Trophoblast cell (in vitro differentiated cells and primary cell): ENCODE measurements at regions not wholly inside any gene's neighbourhood (a gene's known extent, or its start where the extent isn't known, plus 50 kb on each side); places are given as distances from the start of the nearest gene placed in this dataset.

Experiments
- DNase-seq, 2 donors: peaks; one replicate each; pipeline ENCODE4 v3.0.0-alpha.2; 2016
- H2AFZ ChIP-seq: 2 replicates; pipeline ENCODE4 v1.6.1; 2013; ENCODE audit warnings: low read length, moderate library complexity, mild to moderate bottlenecking; ENCODE audit not compliant: insufficient read depth, poor library complexity
- H2AK5ac ChIP-seq: 2 replicates; pipeline ENCODE4 v1.6.1; 2013; ENCODE audit warnings: mild to moderate bottlenecking, low read length
- H2BK120ac ChIP-seq: 2 replicates; pipeline ENCODE4 v1.6.1; 2013; ENCODE audit warnings: low read length, mild to moderate bottlenecking, moderate library complexity; ENCODE audit not compliant: insufficient read depth, poor library complexity
- H2BK12ac ChIP-seq: 2 replicates; pipeline ENCODE4 v1.6.1; 2013; ENCODE audit warnings: mild to moderate bottlenecking, low read length, moderate library complexity
- H2BK5ac ChIP-seq: 2 replicates; pipeline ENCODE4 v1.6.1; 2013; ENCODE audit warnings: low read length, low read depth, moderate library complexity, mild to moderate bottlenecking; ENCODE audit not compliant: poor library complexity
- H3K14ac ChIP-seq: 2 replicates; pipeline ENCODE4 v1.6.1; 2013; ENCODE audit warnings: mild to moderate bottlenecking, low read length
- H3K18ac ChIP-seq: 2 replicates; pipeline ENCODE4 v1.6.1; 2013; ENCODE audit warnings: mild to moderate bottlenecking, low read length
- H3K23ac ChIP-seq: 2 replicates; pipeline ENCODE4 v1.6.1; 2013; ENCODE audit warnings: low read length
- H3K27ac ChIP-seq: 2 replicates; pipeline ENCODE4 v1.5.1; 2013; ENCODE audit warnings: low read depth, mild to moderate bottlenecking, inconsistent platforms, low read length, moderate library complexity
- H3K27me3 ChIP-seq: 2 replicates; pipeline ENCODE4 v1.6.1; 2013; ENCODE audit warnings: inconsistent platforms, mild to moderate bottlenecking, low read length, moderate library complexity; ENCODE audit not compliant: insufficient read depth
- H3K36me3 ChIP-seq, 2 experiments: 1 replicate in 1 of 2; 2 replicates in 1 of 2; pipeline ENCODE4 v1.6.1; 2013; ENCODE audit warnings: low read length in 2 of 2, mild to moderate bottlenecking in 2 of 2, moderate library complexity in 1 of 2; ENCODE audit not compliant: insufficient read depth in 2 of 2, control insufficient read depth in 1 of 2
- H3K4ac ChIP-seq: 2 replicates; pipeline ENCODE4 v1.6.1; 2013; ENCODE audit warnings: low read depth, mild to moderate bottlenecking, low read length, moderate library complexity
- H3K4me1 ChIP-seq, 2 experiments: 1 replicate in 1 of 2; 2 replicates in 1 of 2; pipeline ENCODE4 v1.6.1; 2013; ENCODE audit warnings: low read length in 2 of 2, mild to moderate bottlenecking in 2 of 2, moderate library complexity in 1 of 2; ENCODE audit not compliant: insufficient read depth in 2 of 2, control insufficient read depth in 1 of 2
- H3K4me2 ChIP-seq: 2 replicates; pipeline ENCODE4 v1.6.1; 2013; ENCODE audit warnings: inconsistent platforms, mild to moderate bottlenecking, low read length, moderate library complexity
- H3K4me3 ChIP-seq: 2 replicates; pipeline ENCODE4 v1.5.1; 2013; ENCODE audit warnings: mild to moderate bottlenecking, low read depth, low read length, inconsistent platforms
- H3K79me1 ChIP-seq: one replicate; pipeline ENCODE4 v1.6.1; 2013; ENCODE audit warnings: low read length
- H3K79me2 ChIP-seq: 2 replicates; pipeline ENCODE4 v1.6.1; 2013; ENCODE audit warnings: low read length, mild to moderate bottlenecking; ENCODE audit not compliant: control insufficient read depth, insufficient read depth, poor library complexity
- H3K9ac ChIP-seq: 2 replicates; pipeline ENCODE4 v1.6.1; 2013; ENCODE audit warnings: mild to moderate bottlenecking, low read length
- H3K9me3 ChIP-seq: 2 replicates; pipeline ENCODE4 v1.6.1; 2013; ENCODE audit warnings: low read depth, mild to moderate bottlenecking, control low read depth, inconsistent platforms, low read length; ENCODE audit not compliant: insufficient read depth
- H4K12ac ChIP-seq: 2 replicates; pipeline ENCODE4 v1.6.1; 2013; ENCODE audit warnings: low read depth, mild to moderate bottlenecking, low read length, moderate library complexity
- H4K8ac ChIP-seq: 2 replicates; pipeline ENCODE4 v1.6.1; 2013; ENCODE audit warnings: low read depth, mild to moderate bottlenecking, low read length, moderate library complexity
- H4K91ac ChIP-seq: one replicate; pipeline ENCODE4 v1.6.1; 2013; ENCODE audit warnings: low read depth, mild to moderate bottlenecking, low read length, moderate library complexity
- WGBS: extraction: QIAGEN DNeasy Blood & Tissue Kit; methylation state at CpG from one replicate; pipeline ENCODE4 v1.1.7; 2013; ENCODE audit warnings: missing lambda C conversion rate; ENCODE audit not compliant: insufficient read length, insufficient coverage; ENCODE audit errors: extremely low coverage; 5-methylcytosine and 5-hydroxymethylcytosine counted together

DNA sequence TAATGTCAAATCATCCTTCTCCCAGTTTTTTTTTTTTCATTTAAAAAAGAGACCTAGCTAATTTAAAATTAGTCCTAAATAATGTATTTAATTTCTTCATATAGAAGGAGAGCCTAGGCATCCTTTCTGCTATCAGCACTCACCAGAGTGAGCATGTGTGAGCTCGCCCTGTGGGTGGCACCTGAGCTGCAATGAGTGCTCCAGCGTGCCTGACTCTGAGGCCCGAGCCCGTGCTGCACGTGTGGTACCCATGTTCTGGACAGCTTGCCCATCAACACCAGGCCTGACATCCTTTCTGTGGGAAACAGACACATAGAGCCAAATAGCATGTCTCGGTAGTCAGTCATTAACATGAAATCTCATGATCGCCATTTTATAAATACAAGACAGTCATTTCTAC lies 381.4 kb downstream of the DTWD2 start:
- Histone ChIP-seq H2BK12ac (no peak overlapping the region), H2BK120ac (no peak overlapping the region), H4K91ac (no peak overlapping the region), H3K27me3 (no peaks in the 10 kb centered on the region), H3K4me3 (no peak overlapping the region), H3K79me1 (no peaks in the 10 kb centered on the region), H3K36me3 (no peaks in the 10 kb centered on the region), H4K12ac (no peak overlapping the region), H2BK5ac (no peak overlapping the region), H3K9ac (no peak overlapping the region), H3K23ac (no peak overlapping the region), H3K4me1 (no peaks in the 10 kb centered on the region), H3K79me2 (no peaks in the 10 kb centered on the region), H3K4me2 (no peak overlapping the region), H3K4ac (no peak overlapping the region), H2AFZ (no peak overlapping the region), H2AK5ac (no peak overlapping the region), H3K9me3 (no peaks in the 10 kb centered on the region), H3K27ac (no peak overlapping the region), H3K18ac (no peak overlapping the region), H3K14ac (no peak overlapping the region), H4K8ac (no peak overlapping the region)
- no CpG with 5 or more reads among the region's 7 CpGs for WGBS
- DNase-seq: no peak

DNA sequence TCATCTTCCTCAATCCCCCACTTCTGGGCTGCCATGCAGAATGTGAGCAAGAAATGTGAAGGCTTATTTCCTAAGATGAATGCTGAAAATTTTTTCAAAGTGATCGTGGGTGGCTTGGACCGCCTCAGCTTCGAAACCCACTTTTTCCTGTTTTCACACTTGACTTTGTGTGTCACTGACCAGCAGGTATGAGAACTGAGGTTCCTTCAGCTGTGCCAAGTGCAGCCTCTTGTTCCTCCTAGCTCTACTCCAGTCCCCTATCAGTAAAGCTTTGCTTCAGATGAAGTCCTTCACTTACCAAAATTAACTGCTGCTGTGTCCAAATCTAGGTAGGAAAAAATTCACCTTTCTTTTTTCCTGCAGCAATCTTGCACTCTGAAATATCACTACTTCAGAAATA lies 382.6 kb downstream of the DTWD2 start:
- Histone ChIP-seq H3K27ac (no peak overlapping the region), H3K9ac (no peak overlapping the region)

DNA sequence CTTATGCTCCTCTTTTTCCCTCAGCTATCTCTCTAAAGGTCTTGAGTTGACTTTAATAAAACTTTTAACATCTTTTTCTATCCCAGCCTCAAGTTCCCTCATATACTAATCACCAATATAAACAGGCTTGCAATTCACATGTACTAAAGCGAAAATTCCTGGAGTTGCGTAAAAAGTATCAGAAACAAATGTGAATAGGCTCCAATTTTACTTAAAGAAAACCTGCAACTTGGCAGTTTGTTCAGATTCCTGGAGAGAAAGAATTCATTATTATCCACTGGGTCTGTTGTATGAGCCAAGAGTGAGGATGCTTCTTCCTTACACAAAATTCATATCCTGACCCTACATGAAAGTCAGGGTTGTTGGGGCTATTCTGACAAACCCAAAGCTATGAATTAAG lies 384.2 kb downstream of the DTWD2 start:
- no peak overlapping the region for H3K18ac ChIP-seq
- no peak overlapping the region for H2BK120ac ChIP-seq
- no peak overlapping the region for H3K9ac ChIP-seq
- H3K4ac ChIP-seq: no peak overlapping the region
- H2BK12ac ChIP-seq: no peak overlapping the region
- H3K4me2 ChIP-seq: no peak overlapping the region
- H3K23ac ChIP-seq: no peak overlapping the region
- no peaks in the 10 kb centered on the region for H3K79me1 ChIP-seq
- no CpG with 5 or more reads among the region's 2 CpGs for WGBS
- no peak overlapping the region for H2AFZ ChIP-seq
- H3K4me3 ChIP-seq: no peak overlapping the region
- H4K8ac ChIP-seq: no peak overlapping the region
- H3K79me2 ChIP-seq: no peaks in the 10 kb centered on the region
- H3K27ac ChIP-seq: no peak overlapping the region
- H4K91ac ChIP-seq: no peak overlapping the region
- H2BK5ac ChIP-seq: no peak overlapping the region
- no peaks in the 10 kb centered on the region for H3K9me3 ChIP-seq
- H3K27me3 ChIP-seq: no peaks in the 10 kb centered on the region
- H2AK5ac ChIP-seq: no peak overlapping the region
- no peak overlapping the region for H4K12ac ChIP-seq
- DNase-seq: no peak
- no peaks in the 10 kb centered on the region for H3K4me1 ChIP-seq
- H3K36me3 ChIP-seq: no peaks in the 10 kb centered on the region
- no peak overlapping the region for H3K14ac ChIP-seq

More for the DNA sequence above, 382.6 kb downstream of the DTWD2 start:
- H2BK5ac ChIP-seq: no peak overlapping the region
- H2BK120ac ChIP-seq: no peak overlapping the region
- H3K14ac ChIP-seq: no peak overlapping the region
- H3K79me2 ChIP-seq: no peaks in the 10 kb centered on the region
- no peak overlapping the region for H3K4ac ChIP-seq
- no peak overlapping the region for H4K8ac ChIP-seq
- no peak for DNase-seq
- H3K4me1 ChIP-seq: no peaks in the 10 kb centered on the region
- no peaks in the 10 kb centered on the region for H3K79me1 ChIP-seq
- H2BK12ac ChIP-seq: no peak overlapping the region
- no peaks in the 10 kb centered on the region for H3K9me3 ChIP-seq
- H3K4me2 ChIP-seq: no peak overlapping the region
- WGBS: no CpG with 5 or more reads among the region's 3 CpGs
- no peak overlapping the region for H2AFZ ChIP-seq
- H4K12ac ChIP-seq: no peak overlapping the region
- no peak overlapping the region for H3K18ac ChIP-seq
- H3K23ac ChIP-seq: no peak overlapping the region
- H3K4me3 ChIP-seq: no peak overlapping the region
- no peaks in the 10 kb centered on the region for H3K27me3 ChIP-seq
- no peak overlapping the region for H4K91ac ChIP-seq
- no peak overlapping the region for H2AK5ac ChIP-seq
- no peaks in the 10 kb centered on the region for H3K36me3 ChIP-seq

DNA sequence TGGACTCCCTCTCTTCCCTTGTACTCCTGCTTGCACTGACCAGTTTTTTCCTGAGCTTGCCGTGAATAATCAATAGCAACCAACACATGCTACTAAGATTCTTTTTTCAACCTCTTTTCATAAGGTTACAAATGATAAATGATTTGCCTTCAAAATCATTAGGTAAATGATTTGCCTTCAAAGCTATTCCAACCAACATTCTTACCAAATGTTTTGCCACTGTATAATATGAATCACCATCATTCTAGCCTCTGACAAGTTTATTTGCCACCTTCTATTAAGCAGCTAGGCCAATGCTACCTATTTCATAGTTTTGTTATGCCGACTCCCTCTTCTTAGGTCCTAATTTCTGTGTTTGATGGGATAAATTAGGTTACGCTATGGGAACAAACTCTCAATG lies 385.1 kb downstream of the DTWD2 start:
- no peak for DNase-seq
- no peak overlapping the region for H2BK5ac ChIP-seq
- H2AFZ ChIP-seq: no peak overlapping the region
- no peak overlapping the region for H3K9ac ChIP-seq
- H3K9me3 ChIP-seq: no peaks in the 10 kb centered on the region
- WGBS: no CpG with 5 or more reads among the region's 3 CpGs
- no peaks in the 10 kb centered on the region for H3K27me3 ChIP-seq
- H3K27ac ChIP-seq: no peak overlapping the region
- H4K91ac ChIP-seq: no peak overlapping the region
- no peak overlapping the region for H3K4ac ChIP-seq
- no peak overlapping the region for H2AK5ac ChIP-seq
- H2BK12ac ChIP-seq: no peak overlapping the region
- no peak overlapping the region for H3K14ac ChIP-seq
- H3K79me1 ChIP-seq: no peaks in the 10 kb centered on the region
- no peaks in the 10 kb centered on the region for H3K36me3 ChIP-seq
- no peak overlapping the region for H3K4me3 ChIP-seq
- no peak overlapping the region for H3K18ac ChIP-seq
- no peak overlapping the region for H4K8ac ChIP-seq
- no peak overlapping the region for H2BK120ac ChIP-seq
- H3K23ac ChIP-seq: no peak overlapping the region
- H3K4me2 ChIP-seq: no peak overlapping the region
- no peaks in the 10 kb centered on the region for H3K4me1 ChIP-seq
- H4K12ac ChIP-seq: no peak overlapping the region
- H3K79me2 ChIP-seq: no peaks in the 10 kb centered on the region
